HG03460 (cell line): ENCODE measurements at regions not wholly inside any gene's neighbourhood (a gene's known extent, or its start where the extent isn't known, plus 50 kb on each side); places are given as distances from the start of the nearest gene placed in this dataset.

Experiments
- ATAC-seq: cut with Tn5 transposase; IDR thresholded peaks from one replicate; pipeline ENCODE4 v1.9.1; 2021; ENCODE audit not compliant: unreplicated experiment

DNA sequence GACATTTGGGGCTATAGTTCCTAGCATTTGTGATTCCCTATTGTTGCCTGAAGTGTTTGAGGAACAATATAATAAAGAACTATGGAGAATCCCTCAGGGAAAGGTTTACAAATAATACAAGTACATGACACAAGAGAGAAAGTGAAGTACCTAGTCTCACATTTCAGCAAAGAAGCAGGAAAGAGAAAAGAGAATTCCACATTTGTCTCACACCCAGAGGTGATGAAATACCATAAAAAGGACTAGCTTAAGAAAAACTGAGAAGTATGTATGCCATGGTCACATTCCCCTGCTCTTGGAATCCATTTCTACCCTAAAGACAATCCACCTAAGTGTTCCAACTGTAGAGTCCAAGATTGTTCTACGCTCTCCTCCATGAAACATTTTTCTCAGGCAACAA, 79.0 kb upstream of the TARS1 start:
- ATAC-seq, result no peak

DNA sequence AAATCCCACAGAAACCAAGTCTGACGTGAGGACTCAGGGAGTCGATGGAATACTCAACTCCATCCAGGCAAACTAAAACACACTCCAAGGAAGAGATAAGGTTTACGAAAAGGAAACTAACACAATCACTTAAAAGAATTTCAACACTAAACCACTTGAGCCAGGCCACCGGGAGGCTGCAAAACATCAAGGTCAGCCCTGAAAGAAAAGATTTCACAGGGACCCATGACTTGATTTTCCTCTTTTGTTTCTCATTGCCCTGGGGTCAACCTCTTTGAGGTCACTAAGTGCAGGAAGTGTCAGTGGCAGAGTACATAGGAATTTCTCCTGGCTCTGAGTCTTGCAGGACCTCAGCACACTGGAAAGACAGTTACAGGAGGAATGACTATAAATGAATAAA, 77.8 kb upstream of the TARS1 start:
- no peak for ATAC-seq

DNA sequence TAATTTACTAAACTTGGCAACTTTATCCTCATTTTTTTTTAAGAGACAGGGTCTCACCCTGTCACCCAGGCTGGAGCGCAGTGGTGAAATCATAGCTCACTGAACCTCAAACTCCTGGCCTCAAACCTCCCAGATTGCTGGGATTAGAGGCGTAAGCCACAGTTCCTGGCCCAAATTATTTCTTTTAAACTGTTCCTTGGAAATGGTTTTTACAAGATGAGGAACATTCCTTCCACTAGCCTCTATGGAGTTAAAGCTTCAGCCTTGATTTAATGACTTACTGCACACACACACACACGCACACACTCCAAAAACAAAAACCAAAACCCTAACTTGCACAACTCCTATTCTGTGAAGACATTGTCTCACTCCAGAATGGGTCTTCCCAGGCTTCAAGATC, 77.2 kb upstream of the TARS1 start:
- ATAC-seq, result no peak

GRCh38 chr5:33364406-33364805, 76.4 kb upstream of the TARS1 start:
- no peak for ATAC-seq

DNA sequence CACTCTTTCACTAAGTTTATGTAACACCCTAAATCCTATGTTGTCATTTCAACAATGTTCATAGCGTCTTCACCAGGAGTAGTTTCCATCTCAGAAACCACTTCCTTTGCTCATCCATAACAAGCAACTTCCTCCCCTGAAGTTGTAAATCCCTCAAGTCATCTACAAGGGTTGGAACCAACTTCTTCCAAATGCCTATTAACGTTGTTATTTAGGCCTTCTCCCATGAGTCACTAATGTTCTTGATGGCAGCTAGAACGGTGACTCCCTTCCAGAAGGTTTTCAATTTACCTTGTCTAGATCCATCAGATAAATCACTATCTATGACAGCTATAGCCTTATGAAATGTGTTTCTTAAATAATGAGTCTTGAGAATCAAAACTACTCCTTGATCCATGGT, 73.3 kb upstream of the TARS1 start:
- ATAC-seq, result no peak

DNA sequence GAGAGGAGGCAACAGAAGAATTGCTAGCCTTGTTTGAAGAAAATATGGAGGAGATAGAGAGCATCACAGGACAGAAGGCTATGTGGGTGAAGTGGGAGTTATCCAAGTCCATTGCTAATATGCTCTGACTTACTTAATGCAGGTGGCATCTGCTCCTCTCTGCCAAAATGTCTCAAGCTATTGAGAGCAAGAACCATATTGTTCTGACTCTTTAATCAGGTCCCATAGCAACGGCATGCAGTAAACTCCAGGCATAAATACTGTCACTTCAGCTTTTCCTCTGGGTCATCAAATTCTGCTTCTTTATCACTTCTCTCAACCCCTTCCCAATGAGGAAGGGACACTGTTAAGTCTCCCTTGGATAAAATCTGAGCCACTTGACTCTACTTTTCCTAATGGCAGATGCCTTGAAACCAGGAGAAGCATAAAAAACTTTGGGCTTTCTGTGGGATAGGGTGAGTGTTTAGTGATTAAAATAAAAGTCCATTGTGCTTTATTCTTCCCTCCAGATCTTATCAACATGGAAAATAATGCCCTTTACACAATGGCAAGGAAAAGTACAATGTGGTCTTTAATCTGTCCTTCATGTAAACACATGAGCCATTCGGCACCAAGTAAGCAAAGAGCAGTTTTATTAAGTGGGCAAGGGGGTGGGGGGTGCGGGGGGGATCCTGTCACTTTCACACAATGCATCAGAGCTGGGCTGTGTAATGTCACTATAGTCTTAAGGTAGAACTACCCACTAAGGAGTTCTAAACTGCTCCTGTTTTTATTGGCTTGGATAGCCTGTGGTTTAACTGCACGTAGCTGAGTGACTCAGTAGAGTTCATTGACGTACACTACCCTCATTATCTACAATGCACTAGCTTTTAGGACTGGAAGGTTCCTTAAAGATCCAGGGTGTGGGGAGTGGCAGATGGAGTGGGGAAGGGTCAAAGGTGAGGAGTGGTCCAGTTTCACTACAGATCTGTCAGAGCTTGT, 71.0 kb upstream of the TARS1 start:
- ATAC-seq, result no peak

DNA sequence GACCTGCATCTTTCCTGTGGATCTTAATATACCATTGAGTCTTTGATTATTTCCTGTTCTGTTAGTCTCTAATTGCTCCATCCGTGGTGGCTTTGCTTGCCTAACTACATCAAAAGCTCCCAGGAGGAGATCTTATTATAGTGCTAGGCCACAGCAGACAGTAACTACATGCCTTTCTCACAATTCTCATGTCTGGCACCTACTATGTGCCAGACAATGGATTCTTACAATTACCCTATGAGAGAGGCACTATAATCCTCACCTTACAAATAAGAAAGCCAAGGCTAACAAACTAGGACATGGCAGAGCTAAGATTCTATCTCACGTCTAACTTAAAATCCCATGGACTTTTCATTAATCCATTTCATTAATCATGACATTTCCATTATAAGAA, 70.3 kb upstream of the TARS1 start:
- no peak for ATAC-seq

GRCh38 chr5:33371660-33372059, 69.1 kb upstream of the TARS1 start:
- no peak for ATAC-seq

DNA sequence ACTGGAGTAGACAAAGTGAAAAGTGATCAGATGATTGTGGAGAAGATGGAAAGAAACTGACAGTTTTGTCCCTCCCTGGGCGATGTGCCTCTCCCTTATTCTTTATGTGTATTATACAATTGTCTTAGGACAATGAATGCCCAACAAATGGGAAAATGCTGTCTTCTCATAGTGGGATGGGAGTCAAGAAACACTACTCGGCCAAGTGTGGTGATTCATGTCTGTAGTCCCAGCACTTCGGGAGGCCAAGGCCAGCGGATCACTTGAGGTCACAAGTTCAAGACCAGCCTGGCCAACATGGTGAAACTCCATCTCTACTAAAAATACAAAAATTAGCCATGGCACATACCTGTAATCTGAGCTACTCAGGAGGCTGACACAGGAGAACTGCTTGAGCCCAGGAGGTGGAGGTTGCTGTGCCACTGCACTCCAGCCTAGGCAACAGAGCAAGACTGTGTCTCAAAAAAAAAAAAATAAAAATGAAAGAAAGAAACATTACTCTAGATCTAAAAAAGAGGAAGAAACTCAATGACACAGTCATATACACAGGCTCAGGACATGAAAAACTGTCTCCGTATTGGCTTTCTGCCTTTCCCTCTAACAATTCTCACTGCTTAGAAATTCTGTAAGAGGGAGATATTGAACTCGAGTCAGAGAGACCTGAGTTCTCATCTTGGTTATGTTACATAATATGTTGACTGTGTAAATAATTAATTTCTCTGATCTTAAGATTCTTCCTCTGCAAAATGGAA, 67.9 kb upstream of the TARS1 start:
- no peak for ATAC-seq

DNA sequence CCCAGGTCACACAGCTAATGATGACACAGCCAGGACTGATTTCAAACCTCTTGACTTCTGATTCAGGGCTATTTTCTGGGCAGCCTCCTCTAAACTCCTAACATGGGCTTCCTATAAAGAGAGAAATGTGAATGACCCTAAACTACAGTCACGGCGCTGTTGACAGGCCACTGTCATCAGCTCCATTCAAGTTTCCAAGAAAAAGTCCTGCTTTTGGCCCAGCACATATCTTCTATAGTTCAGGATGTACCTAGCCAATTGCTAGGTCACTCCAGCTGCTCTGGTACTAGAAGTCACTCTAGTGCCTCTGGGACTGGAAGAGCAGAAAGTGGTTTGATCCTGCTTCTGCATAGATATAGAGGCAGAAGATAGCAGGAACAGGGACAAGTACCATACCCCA, 64.9 kb upstream of the TARS1 start:
- ATAC-seq, result no peak

DNA sequence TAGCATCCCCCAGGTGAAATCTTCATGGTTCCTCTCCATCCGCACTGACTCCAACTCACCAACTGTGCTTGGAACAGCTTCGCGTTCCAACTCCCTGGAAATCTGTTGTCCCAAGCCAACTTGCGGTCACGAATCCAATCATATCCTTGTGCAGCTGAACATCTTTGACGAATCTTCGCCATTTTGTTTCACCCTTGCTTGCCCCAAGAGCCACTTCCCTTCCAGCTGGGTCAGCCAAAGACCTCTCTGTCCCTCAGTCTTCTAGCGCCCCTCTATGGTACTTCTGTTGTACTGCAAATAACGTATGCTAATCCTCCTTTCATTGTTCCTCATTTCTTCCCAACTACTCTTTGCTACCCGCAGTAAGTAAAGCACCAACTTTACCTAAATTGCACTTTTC, 61.0 kb upstream of the TARS1 start:
- no peak for ATAC-seq

DNA sequence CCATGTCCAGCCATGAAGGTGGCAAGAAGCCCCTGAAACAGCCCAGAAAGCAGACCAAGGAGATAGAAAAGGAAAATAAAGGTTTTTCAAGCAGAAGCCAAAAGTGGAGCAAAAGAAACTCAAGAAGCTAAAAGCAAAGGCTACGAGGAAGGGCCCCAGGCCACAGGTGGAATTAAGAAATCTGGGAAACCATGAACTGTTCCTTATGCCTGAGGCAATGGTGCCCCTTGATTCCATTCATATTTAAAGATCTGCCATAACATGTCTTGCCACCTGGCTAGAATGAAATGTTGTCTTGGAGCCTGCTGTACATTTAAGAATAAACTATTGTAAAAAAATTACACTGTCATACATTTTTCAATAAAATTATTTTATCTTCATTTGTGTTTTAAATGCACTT, 59.5 kb upstream of the TARS1 start:
- ATAC-seq, result no peak
